GM23338 (cell line): ENCODE measurements at regions not wholly inside any gene's neighbourhood (a gene's known extent, or its start where the extent isn't known, plus 50 kb on each side); places are given as distances from the start of the nearest gene placed in this dataset.

Source experiments
- ATAC-seq: fragments of 200-7000 bp; cut with Tn5 transposase; 3 replicates; pipeline ENCODE4 v1.9.1; 2020
- DNase-seq: peaks from one replicate; pipeline ENCODE4 v3.0.0-alpha.2; 2015; ENCODE audit warnings: low spot score
- H2AFZ ChIP-seq: fragments of 200-600 bp; sonication (generic); 2 replicates; pipeline ENCODE4 v1.8.0; 2016; ENCODE audit warnings: antibody characterized with exemption, mild to moderate bottlenecking, moderate library complexity
- H3F3A ChIP-seq: fragments of 200-600 bp; sonication (generic); replicated peaks from 2 replicates; pipeline ENCODE4 v1.8.0; 2017; ENCODE audit warnings: antibody characterized with exemption, mixed run types, low read depth
- H3K27ac ChIP-seq: fragments of 200-600 bp; sonication (generic); 2 replicates; pipeline ENCODE4 v1.6.1; 2016; ENCODE audit warnings: low read depth
- H3K27me3 ChIP-seq: fragments of 200-600 bp; sonication (generic); 2 replicates; pipeline ENCODE4 v1.8.0; 2016; ENCODE audit warnings: mild to moderate bottlenecking, mixed run types, moderate library complexity; ENCODE audit not compliant: insufficient read depth
- H3K36me3 ChIP-seq: fragments of 200-600 bp; sonication (generic); 2 replicates; pipeline ENCODE4 v1.8.0; 2016; ENCODE audit warnings: mild to moderate bottlenecking; ENCODE audit not compliant: insufficient read depth
- H3K4me1 ChIP-seq: fragments of 200-600 bp; sonication (generic); 2 replicates; pipeline ENCODE4 v1.8.0; 2016; ENCODE audit warnings: mild to moderate bottlenecking, moderate library complexity; ENCODE audit not compliant: insufficient read depth
- H3K4me2 ChIP-seq: fragments of 200-600 bp; sonication (generic); 2 replicates; pipeline ENCODE4 v1.7.1; 2017; ENCODE audit warnings: mixed run types
- H3K4me3 ChIP-seq: fragments of 200-600 bp; sonication (generic); 2 replicates; pipeline ENCODE4 v1.6.1; 2016; ENCODE audit warnings: mixed run types
- H3K79me2 ChIP-seq: fragments of 200-600 bp; sonication (generic); replicated peaks from 2 replicates; pipeline ENCODE4 v1.8.0; 2017; ENCODE audit warnings: mild to moderate bottlenecking; ENCODE audit not compliant: insufficient read depth
- H3K9me2 ChIP-seq: fragments of 200-600 bp; sonication (generic); 2 replicates; pipeline ENCODE4 v1.8.0; 2017; ENCODE audit not compliant: insufficient read depth
- H4K20me1 ChIP-seq: fragments of 200-600 bp; sonication (generic); replicated peaks from 2 replicates; pipeline ENCODE4 v1.8.0; 2017; ENCODE audit warnings: mild to moderate bottlenecking; ENCODE audit not compliant: insufficient read depth
- H3K27ac Mint-ChIP-seq: 2 replicates; pipeline ENCODE4 v1.8.0; 2020; ENCODE audit warnings: inconsistent platforms, mild to moderate bottlenecking, moderate library complexity, mixed read lengths
- H3K27me3 Mint-ChIP-seq: 3 replicates; pipeline ENCODE4 v1.8.0; 2022; ENCODE audit warnings: low read depth, mild to moderate bottlenecking, moderate library complexity, mixed read lengths, inconsistent platforms; ENCODE audit not compliant: insufficient read depth, poor library complexity
- H3K36me3 Mint-ChIP-seq: 3 replicates; pipeline ENCODE4 v1.8.0; 2021; ENCODE audit warnings: low read depth, mild to moderate bottlenecking, inconsistent platforms, moderate library complexity, mixed read lengths
- H3K4me1 Mint-ChIP-seq: 3 replicates; pipeline ENCODE4 v1.8.0; 2020; ENCODE audit warnings: mild to moderate bottlenecking, inconsistent platforms, mixed read lengths
- H3K4me3 Mint-ChIP-seq: 3 replicates; pipeline ENCODE4 v1.8.0; 2021; ENCODE audit warnings: moderate library complexity, mild to moderate bottlenecking, inconsistent platforms, mixed read lengths
- H3K9me3 Mint-ChIP-seq: 3 replicates; pipeline ENCODE4 v1.8.0; 2020; ENCODE audit warnings: moderate library complexity, mild to moderate bottlenecking, inconsistent platforms, mixed read lengths
- CREB1 ChIP-seq: fragments of 250-450 bp; sonication (Bioruptor Pico); IDR thresholded peaks from 2 replicates; pipeline ENCODE4 v1.5.0; 2020; ENCODE audit warnings: low read depth, mild to moderate bottlenecking, moderate library complexity
- EZH2 ChIP-seq: fragments of 200-600 bp; sonication (generic); IDR thresholded peaks from one replicate; pipeline ENCODE4 v1.8.0; 2017; ENCODE audit warnings: antibody characterized with exemption, mild to moderate bottlenecking, low read depth; ENCODE audit not compliant: unreplicated experiment
- EZH2phosphoT487 ChIP-seq: fragments of 200-600 bp; sonication (generic); IDR thresholded peaks from one replicate; pipeline ENCODE4 v1.8.1; 2018; ENCODE audit warnings: antibody characterized with exemption; ENCODE audit not compliant: unreplicated experiment
- JUNB ChIP-seq: IDR thresholded peaks from one replicate; pipeline ENCODE4 v1.6.1; 2016; ENCODE audit warnings: antibody characterized with exemption; ENCODE audit not compliant: unreplicated experiment
- TF ChIP-seq, protein P1 (sequence below): IDR thresholded peaks from 2 replicates; pipeline ENCODE4 v1.6.1; 2016; ENCODE audit warnings: antibody characterized with exemption
- TF ChIP-seq, protein P2 (sequence below): IDR thresholded peaks from one replicate; pipeline ENCODE4 v1.6.1; 2018; ENCODE audit warnings: antibody characterized with exemption; ENCODE audit not compliant: unreplicated experiment
- TF ChIP-seq, protein P3 (sequence below), 2 experiments: fragments of 200-600 bp in 1 of 2; sonication (generic) in 1 of 2; conservative IDR thresholded peaks; 2 replicates each; pipeline versions ENCODE4 v1.5.1 to v1.6.1; 2016 to 2017; ENCODE audit warnings: antibody characterized with exemption in 2 of 2, low read depth in 2 of 2, mild to moderate bottlenecking in 2 of 2, moderate library complexity in 1 of 2

DNA sequence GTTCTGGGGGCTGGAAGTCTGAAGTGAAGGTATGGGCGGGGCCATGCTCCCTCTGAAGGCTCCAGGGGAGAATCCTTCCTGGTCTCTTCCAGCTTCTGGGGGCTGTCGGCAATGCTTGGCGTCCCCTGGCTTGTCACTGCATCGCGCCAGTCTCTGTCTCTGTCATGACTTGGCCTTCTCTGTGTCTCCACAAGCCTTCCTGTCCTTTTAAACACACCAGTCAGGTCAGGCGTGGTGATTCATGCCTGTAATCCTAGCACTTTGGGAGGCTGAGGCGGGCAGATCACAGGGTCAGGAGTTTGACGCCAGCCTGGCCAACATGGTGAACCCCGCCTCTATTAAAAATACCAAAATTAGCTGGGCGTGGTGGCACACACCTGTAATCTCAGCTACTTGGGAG lies 125.3 kb downstream of the ACTL8 start:
- no peaks in the 10 kb centered on the region; the same call in 2 of the 3 replicates for H3K9me3 Mint-ChIP-seq
- TF ChIP-seq EZH2phosphoT487, result no peak
- no peak for TF ChIP-seq JUNB
- TF ChIP-seq, protein P1, sequence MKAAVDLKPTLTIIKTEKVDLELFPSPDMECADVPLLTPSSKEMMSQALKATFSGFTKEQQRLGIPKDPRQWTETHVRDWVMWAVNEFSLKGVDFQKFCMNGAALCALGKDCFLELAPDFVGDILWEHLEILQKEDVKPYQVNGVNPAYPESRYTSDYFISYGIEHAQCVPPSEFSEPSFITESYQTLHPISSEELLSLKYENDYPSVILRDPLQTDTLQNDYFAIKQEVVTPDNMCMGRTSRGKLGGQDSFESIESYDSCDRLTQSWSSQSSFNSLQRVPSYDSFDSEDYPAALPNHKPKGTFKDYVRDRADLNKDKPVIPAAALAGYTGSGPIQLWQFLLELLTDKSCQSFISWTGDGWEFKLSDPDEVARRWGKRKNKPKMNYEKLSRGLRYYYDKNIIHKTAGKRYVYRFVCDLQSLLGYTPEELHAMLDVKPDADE, result no peak
- no peak for TF ChIP-seq EZH2
- TF ChIP-seq, protein P2, sequence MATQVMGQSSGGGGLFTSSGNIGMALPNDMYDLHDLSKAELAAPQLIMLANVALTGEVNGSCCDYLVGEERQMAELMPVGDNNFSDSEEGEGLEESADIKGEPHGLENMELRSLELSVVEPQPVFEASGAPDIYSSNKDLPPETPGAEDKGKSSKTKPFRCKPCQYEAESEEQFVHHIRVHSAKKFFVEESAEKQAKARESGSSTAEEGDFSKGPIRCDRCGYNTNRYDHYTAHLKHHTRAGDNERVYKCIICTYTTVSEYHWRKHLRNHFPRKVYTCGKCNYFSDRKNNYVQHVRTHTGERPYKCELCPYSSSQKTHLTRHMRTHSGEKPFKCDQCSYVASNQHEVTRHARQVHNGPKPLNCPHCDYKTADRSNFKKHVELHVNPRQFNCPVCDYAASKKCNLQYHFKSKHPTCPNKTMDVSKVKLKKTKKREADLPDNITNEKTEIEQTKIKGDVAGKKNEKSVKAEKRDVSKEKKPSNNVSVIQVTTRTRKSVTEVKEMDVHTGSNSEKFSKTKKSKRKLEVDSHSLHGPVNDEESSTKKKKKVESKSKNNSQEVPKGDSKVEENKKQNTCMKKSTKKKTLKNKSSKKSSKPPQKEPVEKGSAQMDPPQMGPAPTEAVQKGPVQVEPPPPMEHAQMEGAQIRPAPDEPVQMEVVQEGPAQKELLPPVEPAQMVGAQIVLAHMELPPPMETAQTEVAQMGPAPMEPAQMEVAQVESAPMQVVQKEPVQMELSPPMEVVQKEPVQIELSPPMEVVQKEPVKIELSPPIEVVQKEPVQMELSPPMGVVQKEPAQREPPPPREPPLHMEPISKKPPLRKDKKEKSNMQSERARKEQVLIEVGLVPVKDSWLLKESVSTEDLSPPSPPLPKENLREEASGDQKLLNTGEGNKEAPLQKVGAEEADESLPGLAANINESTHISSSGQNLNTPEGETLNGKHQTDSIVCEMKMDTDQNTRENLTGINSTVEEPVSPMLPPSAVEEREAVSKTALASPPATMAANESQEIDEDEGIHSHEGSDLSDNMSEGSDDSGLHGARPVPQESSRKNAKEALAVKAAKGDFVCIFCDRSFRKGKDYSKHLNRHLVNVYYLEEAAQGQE, result no peak
- TF ChIP-seq, protein P3, sequence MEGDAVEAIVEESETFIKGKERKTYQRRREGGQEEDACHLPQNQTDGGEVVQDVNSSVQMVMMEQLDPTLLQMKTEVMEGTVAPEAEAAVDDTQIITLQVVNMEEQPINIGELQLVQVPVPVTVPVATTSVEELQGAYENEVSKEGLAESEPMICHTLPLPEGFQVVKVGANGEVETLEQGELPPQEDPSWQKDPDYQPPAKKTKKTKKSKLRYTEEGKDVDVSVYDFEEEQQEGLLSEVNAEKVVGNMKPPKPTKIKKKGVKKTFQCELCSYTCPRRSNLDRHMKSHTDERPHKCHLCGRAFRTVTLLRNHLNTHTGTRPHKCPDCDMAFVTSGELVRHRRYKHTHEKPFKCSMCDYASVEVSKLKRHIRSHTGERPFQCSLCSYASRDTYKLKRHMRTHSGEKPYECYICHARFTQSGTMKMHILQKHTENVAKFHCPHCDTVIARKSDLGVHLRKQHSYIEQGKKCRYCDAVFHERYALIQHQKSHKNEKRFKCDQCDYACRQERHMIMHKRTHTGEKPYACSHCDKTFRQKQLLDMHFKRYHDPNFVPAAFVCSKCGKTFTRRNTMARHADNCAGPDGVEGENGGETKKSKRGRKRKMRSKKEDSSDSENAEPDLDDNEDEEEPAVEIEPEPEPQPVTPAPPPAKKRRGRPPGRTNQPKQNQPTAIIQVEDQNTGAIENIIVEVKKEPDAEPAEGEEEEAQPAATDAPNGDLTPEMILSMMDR (conservative IDR thresholded peaks at IDR 0.05; ENCODE audit: low read depth in 2 of 2), result no peak

DNA sequence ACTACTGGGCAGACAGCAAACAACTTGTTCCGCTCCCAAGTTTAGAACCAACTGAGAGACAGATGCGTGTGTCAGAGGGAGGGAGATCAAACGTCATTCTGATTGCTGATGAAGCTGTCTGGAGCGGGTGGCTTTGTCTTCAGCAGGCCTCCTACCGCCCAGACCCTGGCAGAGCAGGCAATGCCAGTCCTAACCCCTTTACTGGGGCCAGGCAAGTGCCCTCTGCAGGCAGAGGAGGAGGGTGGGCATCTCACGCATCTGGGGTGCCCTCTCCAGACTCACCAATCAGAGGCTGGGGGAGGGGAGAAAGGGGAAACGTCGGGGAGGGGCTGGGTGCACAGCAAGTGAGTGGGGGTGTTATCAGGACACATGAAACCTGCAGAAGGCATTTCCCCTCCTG lies 126.6 kb downstream of the ACTL8 start:
- Histone ChIP-seq H3K4me1 (no peaks in the 10 kb centered on the region), H3K79me2 (no peaks in the 10 kb centered on the region), H3F3A (no peaks in the 10 kb centered on the region), H3K36me3 (no peaks in the 10 kb centered on the region), H3K27ac (no peak overlapping the region), H2AFZ (no peak overlapping the region), H3K4me3 (no peak overlapping the region), H4K20me1 (no peaks in the 10 kb centered on the region), H3K27me3 (no peaks in the 10 kb centered on the region), H3K4me2 (no peak overlapping the region), H3K9me2 (no peaks in the 10 kb centered on the region)
- H3K27me3 Mint-ChIP-seq, result peaks cover 5% of the 10 kb centered on the region
- no peak overlapping the region for H3K4me3 Mint-ChIP-seq
- H3K36me3 Mint-ChIP-seq, result no peaks in the 10 kb centered on the region; the same call in 2 of the 3 replicates
- peak; percentile 59 for ATAC-seq
- DNase-seq, result no peak
- TF ChIP-seq, protein P3 (conservative IDR thresholded peaks at IDR 0.05; ENCODE audit: low read depth in 2 of 2), result peak; percentile 17 to 18; a peak in 1 of 4 replicates
- no peak for TF ChIP-seq CREB1 (CRISPR knock-in tag)
- H3K27ac Mint-ChIP-seq, result no peak overlapping the region
- no peaks in the 10 kb centered on the region; the same call in 2 of the 3 replicates for H3K9me3 Mint-ChIP-seq
- H3K4me1 Mint-ChIP-seq, result no peaks in the 10 kb centered on the region

More for the DNA sequence above, 125.3 kb downstream of the ACTL8 start:
- Histone ChIP-seq H2AFZ (no peak overlapping the region), H3K9me2 (no peaks in the 10 kb centered on the region), H3K79me2 (no peaks in the 10 kb centered on the region), H3K4me2 (no peak overlapping the region), H4K20me1 (no peaks in the 10 kb centered on the region), H3K4me3 (no peak overlapping the region), H3K27ac (no peak overlapping the region), H3K36me3 (no peaks in the 10 kb centered on the region), H3K27me3 (no peaks in the 10 kb centered on the region), H3F3A (no peaks in the 10 kb centered on the region), H3K4me1 (no peaks in the 10 kb centered on the region; the same call in 1 of the 2 replicates)
- Mint-ChIP-seq H3K27ac (no peak overlapping the region), H3K4me3 (no peak overlapping the region), H3K27me3 (peaks cover 7% of the 10 kb centered on the region), H3K36me3 (no peaks in the 10 kb centered on the region; the same call in 2 of the 3 replicates), H3K4me1 (no peaks in the 10 kb centered on the region)
- no peak for ATAC-seq
- no peak for DNase-seq
